ENCODE measurements at regions not wholly inside any gene's neighbourhood (a gene's known extent, or its start where the extent isn't known, plus 50 kb on each side); places are given as distances from the start of the nearest gene placed in this dataset.
A peak's percentile ranks its signal among the peaks of the same experiment; 100 is the strongest.

DNA sequence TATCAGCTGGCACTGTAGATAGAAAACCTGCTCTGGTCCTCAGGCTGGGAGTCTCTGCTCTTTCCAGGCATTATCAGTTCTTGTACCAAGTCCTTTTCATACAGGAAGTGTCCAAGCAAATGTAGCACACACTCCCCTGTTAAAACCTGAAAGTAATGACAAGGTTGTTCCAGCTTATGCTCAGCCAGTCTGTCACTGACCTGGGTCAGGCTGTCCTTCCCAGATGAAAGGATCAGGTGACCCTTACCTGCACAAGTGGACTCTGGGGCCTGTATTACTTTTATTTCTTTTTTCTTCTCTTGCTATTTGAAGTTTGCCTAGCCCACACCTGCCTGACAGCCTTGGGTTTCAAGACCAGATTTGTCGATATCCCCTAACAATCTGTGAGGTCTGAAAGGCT, 156.3 kb upstream of the SESN3 start:
- TF ChIP-seq, protein P1, sequence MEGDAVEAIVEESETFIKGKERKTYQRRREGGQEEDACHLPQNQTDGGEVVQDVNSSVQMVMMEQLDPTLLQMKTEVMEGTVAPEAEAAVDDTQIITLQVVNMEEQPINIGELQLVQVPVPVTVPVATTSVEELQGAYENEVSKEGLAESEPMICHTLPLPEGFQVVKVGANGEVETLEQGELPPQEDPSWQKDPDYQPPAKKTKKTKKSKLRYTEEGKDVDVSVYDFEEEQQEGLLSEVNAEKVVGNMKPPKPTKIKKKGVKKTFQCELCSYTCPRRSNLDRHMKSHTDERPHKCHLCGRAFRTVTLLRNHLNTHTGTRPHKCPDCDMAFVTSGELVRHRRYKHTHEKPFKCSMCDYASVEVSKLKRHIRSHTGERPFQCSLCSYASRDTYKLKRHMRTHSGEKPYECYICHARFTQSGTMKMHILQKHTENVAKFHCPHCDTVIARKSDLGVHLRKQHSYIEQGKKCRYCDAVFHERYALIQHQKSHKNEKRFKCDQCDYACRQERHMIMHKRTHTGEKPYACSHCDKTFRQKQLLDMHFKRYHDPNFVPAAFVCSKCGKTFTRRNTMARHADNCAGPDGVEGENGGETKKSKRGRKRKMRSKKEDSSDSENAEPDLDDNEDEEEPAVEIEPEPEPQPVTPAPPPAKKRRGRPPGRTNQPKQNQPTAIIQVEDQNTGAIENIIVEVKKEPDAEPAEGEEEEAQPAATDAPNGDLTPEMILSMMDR (conservative IDR thresholded peaks at IDR 0.05; ENCODE audit: low read length): no peak
- no peak for DNase-seq (ENCODE audit: low read depth)
- H3K4me3 ChIP-seq (ENCODE audit: low read length): no peak overlapping the region

DNA sequence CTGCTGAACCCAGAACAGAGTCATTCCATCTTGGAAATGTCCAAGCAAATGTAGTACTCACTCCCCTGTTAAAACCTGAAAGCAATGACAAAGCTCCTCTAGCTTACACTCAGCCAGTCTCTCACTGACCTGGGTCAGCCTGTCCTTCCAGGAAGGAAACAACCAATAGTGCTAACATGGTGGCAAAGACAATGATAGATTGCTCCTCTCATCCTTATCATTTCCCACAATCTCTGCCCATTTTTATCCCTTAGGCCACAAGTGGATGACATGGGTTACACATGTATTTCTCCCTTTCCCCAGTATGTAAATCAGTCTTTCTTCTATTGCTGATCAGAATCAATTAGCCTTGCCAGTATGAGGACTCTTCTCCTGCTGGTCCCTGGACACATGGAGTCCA, 154.6 kb upstream of the SESN3 start:
- DNase-seq (ENCODE audit: low read depth): no peak
- H3K4me3 ChIP-seq (ENCODE audit: low read length): no peak overlapping the region
- TF ChIP-seq, protein P1 (conservative IDR thresholded peaks at IDR 0.05; ENCODE audit: low read length): no peak

DNA sequence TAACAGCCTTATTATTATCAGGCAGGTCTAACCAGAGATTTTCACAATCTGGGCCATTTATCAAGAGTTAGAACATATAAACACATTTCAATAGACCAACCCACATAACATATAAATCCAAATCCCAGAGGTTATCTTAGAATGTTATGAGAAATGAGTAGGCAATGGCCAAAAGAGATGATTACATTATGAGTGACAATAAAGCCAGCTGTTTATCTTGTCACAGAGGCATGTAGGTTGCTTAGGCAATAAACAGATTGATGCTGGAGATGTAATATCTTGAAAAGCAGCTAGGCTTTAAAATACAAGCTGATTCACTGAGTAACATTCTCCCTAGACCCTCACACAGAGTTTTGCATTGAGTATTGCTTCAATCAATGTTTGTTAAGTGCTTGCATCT, 148.5 kb upstream of the SESN3 start:
- no peak for DNase-seq (ENCODE audit: low read depth)
- no peak overlapping the region for H3K4me3 ChIP-seq (ENCODE audit: low read length)
- TF ChIP-seq, protein P1 (conservative IDR thresholded peaks at IDR 0.05; ENCODE audit: low read length): no peak

DNA sequence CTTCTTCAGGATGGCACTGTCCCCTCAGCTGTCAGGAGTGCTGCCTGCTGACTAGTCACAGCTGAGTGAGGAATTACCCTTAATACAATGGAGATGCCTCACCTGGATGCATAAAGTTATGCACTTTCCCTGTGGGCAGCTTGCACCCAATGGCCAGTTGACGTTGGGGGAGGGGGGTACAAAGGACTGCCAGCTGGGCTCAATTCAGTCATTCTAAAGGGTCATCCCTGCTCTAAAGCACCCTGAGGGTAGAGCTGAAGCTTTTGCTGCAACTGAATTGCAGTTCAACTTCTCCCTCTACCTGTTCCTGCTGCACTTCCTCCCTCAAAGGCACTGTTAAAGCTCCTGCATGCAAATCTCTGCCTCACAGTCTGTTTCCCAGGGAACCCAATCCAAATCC, 147.8 kb upstream of the SESN3 start:
- DNase-seq (ENCODE audit: low read depth): no peak
- TF ChIP-seq, protein P1 (conservative IDR thresholded peaks at IDR 0.05; ENCODE audit: low read length): no peak
- no peak overlapping the region for H3K4me3 ChIP-seq (ENCODE audit: low read length)

DNA sequence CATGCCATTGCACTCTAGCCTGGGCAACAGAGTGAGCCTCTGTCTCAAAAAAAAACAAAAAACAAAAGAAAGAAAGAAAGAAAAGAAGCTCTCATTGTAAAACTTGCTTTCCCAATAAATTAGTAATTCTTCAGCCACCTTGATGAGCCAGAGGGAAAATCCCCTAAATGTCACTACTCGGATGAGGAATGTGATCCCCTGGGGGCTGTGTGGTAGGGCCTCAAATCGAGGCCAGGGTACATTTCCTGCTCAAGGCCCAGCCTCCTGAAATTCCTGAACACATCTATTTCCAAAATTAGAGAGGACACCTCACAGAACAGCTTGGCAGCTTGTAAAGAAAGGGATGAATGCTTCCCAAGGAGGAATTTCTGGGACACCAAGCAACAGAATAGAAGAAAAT, 147.1 kb upstream of the SESN3 start:
- TF ChIP-seq, protein P1 (conservative IDR thresholded peaks at IDR 0.05; ENCODE audit: low read length): no peak
- DNase-seq (ENCODE audit: low read depth): peak; percentile 47
- no peak overlapping the region for H3K4me3 ChIP-seq (ENCODE audit: low read length)

DNA sequence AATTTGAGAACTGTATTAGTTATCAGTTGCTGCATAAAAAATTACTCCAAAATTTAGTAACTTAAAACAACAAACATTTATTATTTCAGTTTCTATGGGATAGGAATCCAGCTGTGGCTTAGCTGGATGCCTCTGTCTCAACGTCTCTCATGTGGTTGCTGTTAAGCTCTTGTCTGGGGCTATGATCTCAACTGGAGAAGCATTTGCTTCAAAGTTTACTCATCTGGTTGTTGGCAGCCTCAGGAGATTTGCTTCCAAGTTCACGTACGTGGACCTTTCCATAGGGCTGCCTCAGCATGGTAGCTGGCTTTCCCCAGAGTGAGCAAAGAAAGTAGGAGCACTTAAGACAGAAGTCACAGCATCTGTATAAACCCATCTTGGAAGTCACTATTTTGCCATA, 144.9 kb upstream of the SESN3 start:
- H3K4me3 ChIP-seq (ENCODE audit: low read length): no peak overlapping the region
- DNase-seq (ENCODE audit: low read depth): peak; percentile 98
- TF ChIP-seq, protein P1 (conservative IDR thresholded peaks at IDR 0.05; ENCODE audit: low read length): no peak

DNA sequence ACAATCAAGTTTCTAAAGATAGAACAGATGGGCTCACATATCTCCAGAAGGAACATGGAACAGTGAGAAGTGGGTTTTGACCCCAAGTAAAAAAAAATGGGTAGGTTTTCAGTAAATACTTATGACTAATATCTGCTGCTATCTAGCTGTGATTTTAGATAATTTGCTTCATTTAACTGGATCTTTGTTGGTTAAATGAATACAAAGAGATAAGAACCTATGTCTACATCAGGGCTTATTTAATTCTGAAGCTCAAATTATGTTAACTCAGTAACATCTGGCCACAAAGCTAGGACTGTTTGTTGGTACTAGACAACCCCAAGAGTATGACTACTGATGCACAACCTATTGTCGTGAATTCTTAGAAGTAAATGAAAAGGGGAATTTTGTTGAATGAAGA, 144.4 kb upstream of the SESN3 start:
- no peak overlapping the region for H3K4me3 ChIP-seq (ENCODE audit: low read length)
- no peak for DNase-seq (ENCODE audit: low read depth)
- TF ChIP-seq, protein P1 (conservative IDR thresholded peaks at IDR 0.05; ENCODE audit: low read length): no peak
